ENCODE measurements at regions not wholly inside any gene's neighbourhood (a gene's known extent, or its start where the extent isn't known, plus 50 kb on each side); places are given as distances from the start of the nearest gene placed in this dataset.

GRCh38 chr21:39022863-39023693, 160.2 kb downstream of the PSMG1 start:
- DNase-seq (ENCODE audit: low read depth in 2 of 2), result no peak

DNA sequence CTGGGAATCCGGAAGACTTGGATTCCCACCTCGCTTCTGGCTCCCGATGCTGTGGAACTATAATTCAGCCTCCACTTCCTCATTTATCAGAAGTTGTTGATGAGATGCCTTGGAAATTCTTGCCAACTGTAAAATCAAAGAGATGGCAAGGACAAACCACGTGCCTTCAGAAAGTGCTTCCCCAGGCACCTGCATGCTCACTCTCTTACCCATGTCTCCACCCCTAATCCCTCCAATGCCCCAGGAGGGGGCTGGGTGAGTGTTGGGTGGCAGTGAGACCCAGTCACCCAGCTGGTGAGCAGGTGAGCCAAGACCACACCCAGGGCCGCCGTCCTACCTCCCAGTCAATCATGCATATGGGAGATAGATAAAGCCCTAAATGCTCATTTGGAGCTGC, 160.8 kb downstream of the PSMG1 start:
- DNase-seq (ENCODE audit: low read depth in 2 of 2), result no peak

- no peak for DNase-seq (ENCODE audit: low read depth in 2 of 2)
These were observed 161.2 kb downstream of the PSMG1 start for GRCh38 chr21:39022035-39022434.

DNA sequence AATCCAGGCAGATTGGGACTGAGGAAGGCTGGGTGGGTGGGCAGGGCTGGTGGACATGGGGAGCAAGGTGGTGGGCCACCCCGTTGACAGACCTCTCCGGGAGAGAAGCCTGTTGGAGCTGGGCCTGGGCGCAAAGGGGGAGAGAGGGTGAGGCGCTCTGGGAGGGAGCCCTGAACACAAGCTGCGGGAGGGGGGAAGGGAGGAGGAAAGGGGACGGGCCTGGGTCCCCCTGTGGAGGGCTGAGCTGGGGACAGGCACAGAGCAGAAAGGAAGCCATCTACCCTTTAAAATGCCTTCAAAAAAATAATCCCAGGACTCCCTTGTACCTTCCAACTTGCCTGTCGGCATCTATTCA, 161.8 kb downstream of the PSMG1 start:
- DNase-seq (ENCODE audit: low read depth in 2 of 2), result no peak

GRCh38 chr21:39020751-39021477, 162.3 kb downstream of the PSMG1 start:
- no peak for DNase-seq (ENCODE audit: low read depth in 2 of 2)

DNA sequence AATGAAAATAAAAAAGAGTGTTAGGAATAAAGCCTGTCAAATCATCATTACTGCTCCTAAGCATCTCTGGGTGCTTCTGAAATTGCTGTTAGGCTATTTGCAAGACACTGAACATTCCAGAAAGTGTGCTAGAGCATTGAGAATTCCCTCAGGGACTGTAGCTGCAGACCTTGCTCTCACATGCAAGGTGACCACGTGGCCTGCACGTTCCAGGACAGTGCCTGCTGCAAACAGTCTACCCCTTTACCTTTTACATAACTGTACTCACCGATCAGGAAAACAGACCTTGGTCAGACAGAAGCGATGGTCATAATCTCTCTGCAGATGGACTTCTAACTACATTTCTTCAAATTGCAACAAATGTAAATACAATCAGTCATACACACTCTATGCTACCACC, 164.5 kb downstream of the PSMG1 start:
- no peak for DNase-seq (ENCODE audit: low read depth in 2 of 2)

DNA sequence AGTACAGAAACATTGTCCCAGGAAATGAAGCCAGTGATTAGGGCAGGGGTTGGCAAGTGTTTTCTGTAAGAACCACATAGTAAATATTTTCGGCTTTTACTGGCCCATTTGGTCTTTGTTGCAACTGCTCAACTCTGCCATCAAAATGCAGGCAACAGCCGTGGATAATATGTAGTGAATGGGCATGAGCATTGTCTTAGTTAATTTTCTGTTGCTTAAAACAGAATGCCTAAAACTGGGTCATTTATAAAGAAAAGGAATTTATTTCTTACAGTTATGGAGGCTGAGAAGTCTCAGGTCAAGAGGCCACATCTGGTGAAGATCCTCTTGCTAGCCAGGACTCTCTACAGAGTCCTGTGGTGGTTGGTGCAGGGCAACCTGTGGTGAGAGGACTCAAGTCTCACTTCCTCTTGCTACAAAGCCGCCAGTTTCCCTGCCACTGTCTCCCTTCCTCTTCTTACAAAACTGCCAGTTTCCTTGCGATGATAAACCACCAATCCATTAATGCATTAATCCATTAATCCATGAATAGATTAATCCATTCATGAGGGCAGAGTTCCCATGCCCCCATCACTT, 166.4 kb downstream of the PSMG1 start:
- no peak for DNase-seq (ENCODE audit: low read depth in 2 of 2)

- DNase-seq (ENCODE audit: low read depth in 2 of 2), result no peak
These were observed 168.5 kb downstream of the PSMG1 start for GRCh38 chr21:39014747-39015146.

GRCh38 chr21:39012326-39013230, 170.7 kb downstream of the PSMG1 start:
- DNase-seq (ENCODE audit: low read depth in 2 of 2), result no peak

GRCh38 chr21:39011911-39012310, 171.3 kb downstream of the PSMG1 start:
- DNase-seq (ENCODE audit: low read depth in 2 of 2), result no peak

DNA sequence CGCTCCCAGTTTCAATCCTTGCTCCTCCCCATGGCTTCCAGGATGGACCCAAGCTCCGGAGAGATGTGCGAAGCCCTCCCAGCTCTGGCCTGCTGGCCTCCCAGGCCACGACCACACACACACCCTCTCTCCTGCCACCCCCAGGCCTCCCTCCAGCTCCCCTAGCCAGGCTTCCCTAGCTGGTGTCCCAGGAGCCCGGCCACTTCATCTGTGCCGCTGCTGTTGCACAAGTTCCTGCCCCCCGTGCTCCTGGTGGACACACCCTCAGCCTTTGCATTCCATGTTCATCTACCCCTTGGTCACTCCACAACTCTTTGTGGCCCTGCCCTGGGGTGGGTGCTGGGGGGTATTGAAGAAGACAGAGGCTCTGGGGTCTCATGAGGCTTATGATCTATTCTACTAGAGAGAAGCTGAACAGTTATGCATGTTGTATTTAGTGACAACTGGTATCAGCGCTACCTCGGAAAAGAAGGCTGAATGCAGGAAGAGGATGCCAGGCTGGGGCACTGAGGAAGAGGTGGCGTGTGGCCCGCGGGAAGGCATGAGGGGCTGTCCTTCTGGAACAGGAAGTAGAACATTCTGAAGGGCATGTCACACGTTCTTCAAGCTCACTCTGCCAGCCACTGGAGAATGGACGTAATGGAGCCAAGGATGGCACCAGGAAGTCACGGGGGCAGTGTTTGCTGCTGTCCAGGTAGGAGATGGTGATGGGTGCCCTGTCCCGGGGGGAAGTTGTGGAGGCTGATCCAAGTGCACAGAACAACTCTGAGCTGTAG, 172.4 kb downstream of the PSMG1 start:
- DNase-seq (ENCODE audit: low read depth in 2 of 2), result no peak

DNA sequence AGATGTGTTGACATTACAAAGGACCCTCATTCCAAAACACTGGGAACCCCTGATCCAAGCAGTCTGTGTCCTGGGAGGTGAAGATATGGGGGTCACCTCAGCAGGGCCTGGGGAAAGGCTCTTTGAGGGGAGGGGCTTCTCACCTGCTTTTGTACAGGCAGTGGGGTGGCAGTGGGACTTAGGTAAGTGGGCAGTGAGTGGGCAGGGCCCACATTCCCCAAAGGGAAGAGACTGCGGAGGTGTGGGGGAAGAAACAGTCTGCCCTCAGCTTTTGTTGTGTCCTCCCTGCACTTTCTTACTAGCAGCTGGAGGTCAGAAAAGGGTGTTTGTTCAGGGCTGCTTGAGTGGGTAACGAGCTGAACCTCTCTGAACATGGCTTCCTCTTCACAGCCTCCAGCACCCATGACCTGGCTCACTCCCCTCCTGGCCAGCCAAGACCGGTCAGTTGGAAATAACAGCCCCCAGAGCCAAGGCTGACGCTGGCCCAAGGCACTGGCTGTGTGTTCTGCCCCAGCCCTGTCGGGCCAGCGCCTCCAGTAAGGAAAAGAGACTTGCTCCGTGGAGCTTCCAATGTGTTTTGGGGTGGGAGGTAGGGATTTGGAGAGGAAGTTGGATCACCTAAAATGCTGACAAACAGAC, 173.5 kb downstream of the PSMG1 start:
- DNase-seq (ENCODE audit: low read depth in 2 of 2), result no peak

DNA sequence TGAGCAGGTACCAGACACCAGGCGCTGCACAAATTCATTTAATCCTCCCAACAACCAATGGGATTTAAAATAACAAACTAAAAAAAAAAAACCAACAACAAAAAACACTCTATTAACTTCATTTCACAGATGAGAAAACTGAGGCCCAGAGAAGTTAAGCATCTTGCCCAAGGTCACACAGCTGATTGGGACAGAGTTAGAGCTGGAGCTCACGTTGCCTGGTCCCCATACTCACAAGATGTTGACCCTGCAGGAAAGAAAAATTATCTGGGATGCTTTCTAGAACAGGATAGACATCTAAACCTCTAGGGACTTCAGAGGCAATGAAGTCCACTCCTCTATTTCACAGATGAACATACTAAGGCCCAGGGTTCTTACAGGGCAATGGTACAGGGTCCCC, 175.3 kb downstream of the PSMG1 start:
- no peak for DNase-seq (ENCODE audit: low read depth in 2 of 2)

DNA sequence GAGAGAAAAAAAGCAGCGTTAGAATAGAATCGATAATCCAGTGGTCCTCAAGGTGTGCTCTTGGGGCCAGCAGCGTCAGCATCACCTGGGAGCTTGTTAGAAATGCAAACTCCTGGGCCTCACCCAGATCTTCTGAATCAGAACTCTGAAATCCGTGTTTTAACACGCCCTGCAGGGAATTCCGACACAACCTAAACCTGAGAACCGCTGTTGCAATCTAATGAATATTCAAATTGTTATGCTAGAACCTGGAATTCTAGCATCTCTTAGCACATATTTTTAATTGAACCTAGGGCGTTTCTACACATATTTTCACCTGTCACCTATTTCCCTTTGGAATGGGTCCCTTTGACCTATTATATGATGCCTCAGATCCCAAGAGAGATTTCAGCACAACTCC, 175.7 kb downstream of the PSMG1 start:
- DNase-seq (ENCODE audit: low read depth in 2 of 2), result no peak

DNA sequence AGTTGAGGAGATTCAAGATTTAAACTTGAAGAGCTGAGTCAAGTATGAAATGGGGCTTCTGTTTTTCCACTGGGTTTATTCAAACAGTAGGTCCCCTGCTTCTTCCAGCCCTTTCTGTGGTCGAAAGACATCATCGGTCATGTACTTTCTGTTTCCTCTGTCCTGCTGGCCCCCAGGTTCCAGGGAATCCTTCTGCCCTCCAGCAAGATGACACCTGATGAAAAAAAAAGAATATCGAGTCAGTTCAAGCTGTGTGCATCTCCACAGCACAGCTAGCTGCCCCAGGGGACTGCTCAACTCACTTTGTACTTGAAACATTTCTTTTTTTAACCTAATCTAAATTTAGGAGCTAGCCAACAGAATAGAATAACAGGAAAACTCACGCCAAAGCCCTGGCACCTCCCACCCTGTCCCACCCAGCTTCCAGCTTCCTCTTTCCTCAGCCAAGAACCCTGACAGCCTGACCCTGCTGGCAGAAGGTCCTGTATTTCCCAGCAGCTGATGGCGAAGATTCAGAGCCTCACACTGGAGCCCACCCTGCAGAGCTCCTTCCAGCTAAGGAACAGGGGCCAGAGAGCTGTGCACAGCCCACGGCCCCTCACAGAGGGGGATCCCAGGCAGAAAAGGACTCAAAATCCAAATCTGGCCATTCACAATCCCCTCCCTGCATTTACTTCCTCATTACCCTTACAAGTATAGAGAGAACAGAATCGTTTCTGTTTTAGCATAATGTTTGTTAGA, 176.5 kb downstream of the PSMG1 start:
- no peak for DNase-seq (ENCODE audit: low read depth in 2 of 2)

- DNase-seq (ENCODE audit: low read depth in 2 of 2), result no peak
These were observed 177.8 kb downstream of the PSMG1 start for GRCh38 chr21:39005502-39005787.

- no peak for DNase-seq (ENCODE audit: low read depth in 2 of 2)
These were observed 178.4 kb downstream of the PSMG1 start for GRCh38 chr21:39004634-39005501.

GRCh38 chr21:39003982-39004633, 179.1 kb downstream of the PSMG1 start:
- no peak for DNase-seq (ENCODE audit: low read depth in 2 of 2)

- DNase-seq (ENCODE audit: low read depth in 2 of 2), result no peak
These were observed 181.9 kb downstream of the PSMG1 start for GRCh38 chr21:39001341-39001740.

Data from stimulated activated CD8-positive, alpha-beta memory T cell treated with anti-CD3 and anti-CD28 coated beads, Interleukin-15, amount 100 ng/mL, for 4 hours (primary cell).